ENCODE measurements at regions not wholly inside any gene's neighbourhood (a gene's known extent, or its start where the extent isn't known, plus 50 kb on each side); places are given as distances from the start of the nearest gene placed in this dataset.

- DNase-seq: peak; percentile 30
These were observed 81.7 kb upstream of the PDE10A start for GRCh38 chr6:165744555-165745228.

DNA sequence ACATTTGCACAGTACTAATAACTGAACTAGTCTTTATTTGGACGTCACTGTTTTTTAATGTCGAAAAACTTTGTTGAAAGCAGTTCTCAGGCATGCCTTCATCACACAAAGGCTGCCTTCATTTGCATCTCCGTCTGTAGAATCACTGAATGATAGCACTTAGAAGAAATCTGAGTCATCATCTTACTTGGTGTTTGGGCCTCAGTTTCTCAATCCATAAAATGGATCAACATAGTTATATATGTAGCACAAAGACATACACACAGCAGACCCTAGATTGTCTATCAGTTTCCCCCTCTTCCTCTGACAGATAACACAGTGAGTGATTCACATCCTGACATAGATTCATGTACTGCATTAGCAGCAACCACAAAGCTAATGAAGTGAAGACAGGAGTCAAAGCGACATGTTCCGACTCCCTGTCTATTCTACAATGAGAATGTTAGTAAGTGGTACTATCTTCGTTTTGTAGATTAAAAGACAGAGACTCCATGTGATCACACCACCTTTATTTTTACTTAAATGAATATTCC lies 80.4 kb upstream of the PDE10A start:
- DNase-seq: no peak

- no peak for DNase-seq
These were observed 79.0 kb upstream of the PDE10A start for GRCh38 chr6:165742047-165742446.

DNA sequence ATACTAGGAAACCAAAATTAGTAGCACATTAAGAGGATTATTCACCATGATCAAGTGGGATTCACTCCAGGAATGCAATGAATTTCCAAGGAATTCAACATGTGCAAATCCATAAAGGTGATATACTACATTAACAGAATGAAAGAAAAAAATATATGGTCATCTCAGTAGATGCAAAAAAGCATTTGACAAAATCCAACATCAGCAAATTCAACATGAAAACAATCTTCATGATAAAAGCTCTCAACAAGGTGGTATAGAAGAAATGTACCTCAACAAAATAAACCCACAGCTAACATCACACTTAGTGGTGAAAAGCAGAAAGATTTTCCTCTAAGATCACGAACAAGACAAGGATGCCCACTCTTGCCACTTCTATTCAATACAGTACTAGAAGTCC lies 74.4 kb upstream of the PDE10A start:
- no peak for DNase-seq

DNA sequence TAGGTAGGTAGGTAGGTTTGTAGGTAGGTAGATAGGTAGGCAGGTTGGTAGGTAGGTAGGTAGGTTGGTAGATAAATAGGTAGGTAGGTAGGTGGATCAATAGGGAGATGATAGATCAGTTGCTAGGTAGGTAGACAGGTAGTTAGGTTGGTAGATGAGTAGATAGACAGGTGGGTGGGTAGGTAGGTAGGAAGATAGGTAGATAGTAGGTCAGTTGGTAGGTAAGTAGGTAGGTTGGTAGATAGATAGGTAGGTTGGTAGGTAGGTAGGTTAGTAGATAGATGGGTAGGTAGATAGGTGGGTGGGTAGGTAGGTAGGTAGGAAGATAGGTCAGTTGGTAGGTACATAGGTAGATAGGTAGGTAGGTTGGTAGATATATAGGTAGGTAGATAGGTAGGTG lies 72.0 kb upstream of the PDE10A start:
- no peak for DNase-seq

GRCh38 chr6:165733489-165733791 lies 70.4 kb upstream of the PDE10A start:
- DNase-seq: no peak

- no peak for DNase-seq
These were observed 69.9 kb upstream of the PDE10A start for GRCh38 chr6:165732696-165733488.

- peak; percentile 37 for DNase-seq
These were observed 66.4 kb upstream of the PDE10A start for GRCh38 chr6:165729307-165729936.

GRCh38 chr6:165728216-165728615 lies 65.2 kb upstream of the PDE10A start:
- DNase-seq: no peak

GRCh38 chr6:165726965-165727381 lies 63.9 kb upstream of the PDE10A start:
- DNase-seq: no peak

DNA sequence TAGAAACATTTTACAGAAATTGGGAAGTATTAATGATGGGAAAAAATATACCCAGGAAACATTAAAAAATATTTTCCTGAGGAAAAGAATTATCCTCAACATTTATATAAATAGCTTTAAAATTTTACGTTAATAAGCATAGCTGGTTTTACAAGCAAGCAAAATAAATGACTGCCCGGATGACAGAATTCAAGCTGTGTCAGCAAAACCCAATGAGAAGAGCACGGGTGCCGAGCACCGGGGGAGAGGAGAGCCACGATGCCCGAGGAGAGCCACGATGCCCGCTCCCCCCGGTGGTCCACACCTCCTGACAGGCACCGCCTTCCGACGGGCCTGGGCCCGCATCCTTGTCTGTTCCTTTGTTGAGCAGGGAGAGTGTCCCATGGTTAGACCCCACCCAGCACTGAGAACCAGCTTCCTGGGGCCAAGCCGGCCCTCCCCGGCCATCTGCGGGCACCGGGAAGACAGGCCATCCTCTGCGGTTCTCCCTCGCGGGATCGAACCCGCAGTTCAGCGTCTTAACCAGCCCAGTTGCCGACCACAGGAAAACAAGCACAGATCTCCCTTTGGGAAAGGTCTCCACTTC lies 63.3 kb upstream of the PDE10A start:
- no peak for DNase-seq

GRCh38 chr6:165725201-165725600 lies 62.2 kb upstream of the PDE10A start:
- DNase-seq: no peak

- DNase-seq: no peak
These were observed 60.3 kb upstream of the PDE10A start for GRCh38 chr6:165723326-165723725.

DNA sequence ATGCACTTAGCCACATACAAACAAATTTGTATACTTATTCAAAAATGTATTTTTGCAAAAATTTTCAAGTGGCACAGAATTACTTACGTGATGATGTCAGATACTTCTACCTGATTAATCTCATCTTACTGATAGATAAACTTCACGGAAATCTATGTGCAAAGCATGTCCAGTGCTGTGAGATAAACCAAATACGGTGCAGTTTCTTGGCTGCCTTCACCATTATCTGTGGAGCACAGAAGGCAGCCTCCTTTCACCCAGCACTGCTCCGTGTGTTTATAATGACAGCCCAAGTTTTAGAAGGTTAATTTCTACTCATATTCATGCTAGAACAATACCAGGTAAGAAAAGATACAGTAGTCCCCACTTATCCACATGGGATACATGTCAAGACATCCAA lies 59.0 kb upstream of the PDE10A start:
- no peak for DNase-seq

GRCh38 chr6:165721356-165721755 lies 58.3 kb upstream of the PDE10A start:
- no peak for DNase-seq

GRCh38 chr6:165718491-165718891 lies 55.5 kb upstream of the PDE10A start:
- DNase-seq: no peak

DNA sequence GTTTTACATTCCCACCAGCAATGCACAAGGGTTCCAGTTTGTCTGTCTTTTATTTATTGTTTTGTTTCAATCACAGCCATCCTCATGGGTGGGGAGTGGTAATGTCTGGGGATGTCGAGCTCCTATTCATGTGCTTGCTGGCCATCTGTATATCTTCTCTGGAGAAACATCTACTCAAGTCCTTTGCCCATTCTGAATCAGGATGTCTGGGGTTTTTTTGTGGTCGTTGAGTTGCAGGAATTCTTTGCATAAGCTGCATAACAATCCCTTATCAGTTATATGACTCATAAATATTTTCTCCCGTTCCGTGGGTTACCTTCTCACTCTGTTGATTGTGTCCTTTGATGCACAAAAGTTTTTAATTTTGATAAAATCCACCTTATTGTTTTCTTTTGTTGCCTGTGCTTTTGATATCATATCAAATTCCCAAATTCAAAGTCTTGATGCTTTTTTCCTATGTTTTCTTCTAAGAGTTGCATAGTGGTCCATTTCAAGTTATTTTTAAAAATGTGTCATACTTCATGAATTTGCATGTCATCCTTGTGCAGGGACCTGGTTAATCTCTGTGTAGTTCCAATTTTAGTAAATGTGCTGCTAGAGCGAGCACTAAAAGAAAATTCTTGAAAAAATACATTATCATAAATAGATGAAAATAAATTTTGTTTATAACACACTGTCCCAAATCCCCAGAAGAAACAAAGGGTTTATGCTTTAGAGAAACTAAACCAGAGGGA lies 54.9 kb upstream of the PDE10A start:
- no peak for DNase-seq

GRCh38 chr6:165716886-165717285 lies 53.8 kb upstream of the PDE10A start:
- no peak for DNase-seq

- no peak for DNase-seq
These were observed 52.4 kb upstream of the PDE10A start for GRCh38 chr6:165715428-165715827.

- no peak for DNase-seq
These were observed 51.9 kb upstream of the PDE10A start for GRCh38 chr6:165714907-165715306.

- no peak for DNase-seq
These were observed 50.9 kb upstream of the PDE10A start for GRCh38 chr6:165713845-165714466.
